GM23338 (cell line): ENCODE measurements at regions not wholly inside any gene's neighbourhood (a gene's known extent, or its start where the extent isn't known, plus 50 kb on each side); places are given as distances from the start of the nearest gene placed in this dataset.

Experiments
- ATAC-seq: fragments of 200-7000 bp; cut with Tn5 transposase; 3 replicates; pipeline ENCODE4 v1.9.1; 2020
- DNase-seq: peaks from one replicate; pipeline ENCODE4 v3.0.0-alpha.2; 2015; ENCODE audit warnings: low spot score
- H2AFZ ChIP-seq: fragments of 200-600 bp; sonication (generic); 2 replicates; pipeline ENCODE4 v1.8.0; 2016; ENCODE audit warnings: antibody characterized with exemption, mild to moderate bottlenecking, moderate library complexity
- H3F3A ChIP-seq: fragments of 200-600 bp; sonication (generic); replicated peaks from 2 replicates; pipeline ENCODE4 v1.8.0; 2017; ENCODE audit warnings: antibody characterized with exemption, mixed run types, low read depth
- H3K27ac ChIP-seq: fragments of 200-600 bp; sonication (generic); 2 replicates; pipeline ENCODE4 v1.6.1; 2016; ENCODE audit warnings: low read depth
- H3K27me3 ChIP-seq: fragments of 200-600 bp; sonication (generic); 2 replicates; pipeline ENCODE4 v1.8.0; 2016; ENCODE audit warnings: mild to moderate bottlenecking, mixed run types, moderate library complexity; ENCODE audit not compliant: insufficient read depth
- H3K36me3 ChIP-seq: fragments of 200-600 bp; sonication (generic); 2 replicates; pipeline ENCODE4 v1.8.0; 2016; ENCODE audit warnings: mild to moderate bottlenecking; ENCODE audit not compliant: insufficient read depth
- H3K4me1 ChIP-seq: fragments of 200-600 bp; sonication (generic); 2 replicates; pipeline ENCODE4 v1.8.0; 2016; ENCODE audit warnings: mild to moderate bottlenecking, moderate library complexity; ENCODE audit not compliant: insufficient read depth
- H3K4me2 ChIP-seq: fragments of 200-600 bp; sonication (generic); 2 replicates; pipeline ENCODE4 v1.7.1; 2017; ENCODE audit warnings: mixed run types
- H3K4me3 ChIP-seq: fragments of 200-600 bp; sonication (generic); 2 replicates; pipeline ENCODE4 v1.6.1; 2016; ENCODE audit warnings: mixed run types
- H3K79me2 ChIP-seq: fragments of 200-600 bp; sonication (generic); replicated peaks from 2 replicates; pipeline ENCODE4 v1.8.0; 2017; ENCODE audit warnings: mild to moderate bottlenecking; ENCODE audit not compliant: insufficient read depth
- H3K9me2 ChIP-seq: fragments of 200-600 bp; sonication (generic); 2 replicates; pipeline ENCODE4 v1.8.0; 2017; ENCODE audit not compliant: insufficient read depth
- H4K20me1 ChIP-seq: fragments of 200-600 bp; sonication (generic); replicated peaks from 2 replicates; pipeline ENCODE4 v1.8.0; 2017; ENCODE audit warnings: mild to moderate bottlenecking; ENCODE audit not compliant: insufficient read depth
- H3K27ac Mint-ChIP-seq: 2 replicates; pipeline ENCODE4 v1.8.0; 2020; ENCODE audit warnings: inconsistent platforms, mild to moderate bottlenecking, moderate library complexity, mixed read lengths
- H3K27me3 Mint-ChIP-seq: 3 replicates; pipeline ENCODE4 v1.8.0; 2022; ENCODE audit warnings: low read depth, mild to moderate bottlenecking, moderate library complexity, mixed read lengths, inconsistent platforms; ENCODE audit not compliant: insufficient read depth, poor library complexity
- H3K36me3 Mint-ChIP-seq: 3 replicates; pipeline ENCODE4 v1.8.0; 2021; ENCODE audit warnings: low read depth, mild to moderate bottlenecking, inconsistent platforms, moderate library complexity, mixed read lengths
- H3K4me1 Mint-ChIP-seq: 3 replicates; pipeline ENCODE4 v1.8.0; 2020; ENCODE audit warnings: mild to moderate bottlenecking, inconsistent platforms, mixed read lengths
- H3K4me3 Mint-ChIP-seq: 3 replicates; pipeline ENCODE4 v1.8.0; 2021; ENCODE audit warnings: moderate library complexity, mild to moderate bottlenecking, inconsistent platforms, mixed read lengths
- H3K9me3 Mint-ChIP-seq: 3 replicates; pipeline ENCODE4 v1.8.0; 2020; ENCODE audit warnings: moderate library complexity, mild to moderate bottlenecking, inconsistent platforms, mixed read lengths
- CREB1 ChIP-seq: fragments of 250-450 bp; sonication (Bioruptor Pico); IDR thresholded peaks from 2 replicates; pipeline ENCODE4 v1.5.0; 2020; ENCODE audit warnings: low read depth, mild to moderate bottlenecking, moderate library complexity
- CTCF ChIP-seq, 2 experiments: fragments of 200-600 bp in 1 of 2; sonication (generic) in 1 of 2; conservative IDR thresholded peaks; 2 replicates each; pipeline versions ENCODE4 v1.5.1 to v1.6.1; 2016 to 2017; ENCODE audit warnings: antibody characterized with exemption in 2 of 2, low read depth in 2 of 2, mild to moderate bottlenecking in 2 of 2, moderate library complexity in 1 of 2
- ETS1 ChIP-seq: IDR thresholded peaks from 2 replicates; pipeline ENCODE4 v1.6.1; 2016; ENCODE audit warnings: antibody characterized with exemption
- EZH2 ChIP-seq: fragments of 200-600 bp; sonication (generic); IDR thresholded peaks from one replicate; pipeline ENCODE4 v1.8.0; 2017; ENCODE audit warnings: antibody characterized with exemption, mild to moderate bottlenecking, low read depth; ENCODE audit not compliant: unreplicated experiment
- EZH2phosphoT487 ChIP-seq: fragments of 200-600 bp; sonication (generic); IDR thresholded peaks from one replicate; pipeline ENCODE4 v1.8.1; 2018; ENCODE audit warnings: antibody characterized with exemption; ENCODE audit not compliant: unreplicated experiment
- JUNB ChIP-seq: IDR thresholded peaks from one replicate; pipeline ENCODE4 v1.6.1; 2016; ENCODE audit warnings: antibody characterized with exemption; ENCODE audit not compliant: unreplicated experiment
- NANOG ChIP-seq: IDR thresholded peaks from 2 replicates; pipeline ENCODE4 v1.6.1; 2016; ENCODE audit warnings: antibody characterized with exemption, borderline replicate concordance
- POLR2AphosphoS5 ChIP-seq: IDR thresholded peaks from 2 replicates; pipeline ENCODE4 v1.6.1; 2016; ENCODE audit warnings: antibody characterized with exemption, low read depth
- REST ChIP-seq: IDR thresholded peaks from one replicate; pipeline ENCODE4 v1.6.1; 2018; ENCODE audit warnings: antibody characterized with exemption; ENCODE audit not compliant: unreplicated experiment
- STAT1 ChIP-seq: IDR thresholded peaks from one replicate; pipeline ENCODE4 v1.6.1; 2016; ENCODE audit warnings: antibody characterized with exemption; ENCODE audit not compliant: unreplicated experiment
- ZNF114 ChIP-seq: fragments of 250-450 bp; sonication (Bioruptor Pico); IDR thresholded peaks from 2 replicates; pipeline ENCODE4 v1.5.0; 2020; ENCODE audit warnings: mild to moderate bottlenecking, moderate library complexity
- ZNF331 ChIP-seq: fragments of 250-450 bp; sonication (Bioruptor Pico); IDR thresholded peaks from 2 replicates; pipeline ENCODE4 v1.5.0; 2020; ENCODE audit warnings: low read depth, mild to moderate bottlenecking, moderate library complexity
- ZNF462 ChIP-seq: fragments of 250-450 bp; sonication (Bioruptor Pico); IDR thresholded peaks from 2 replicates; pipeline ENCODE4 v1.5.0; 2020; ENCODE audit warnings: mild to moderate bottlenecking, moderate library complexity

- Mint-ChIP-seq H3K36me3 (peaks cover 6% of the 10 kb centered on the region; the same call in 2 of the 3 replicates), H3K27me3 (peaks cover 2% of the 10 kb centered on the region), H3K4me3 (no peak overlapping the region), H3K4me1 (no peaks in the 10 kb centered on the region), H3K27ac (no peak overlapping the region), H3K9me3 (peaks cover 7% of the 10 kb centered on the region)
- no peak for DNase-seq
- Histone ChIP-seq H3K79me2 (no peaks in the 10 kb centered on the region), H3K4me3 (no peak overlapping the region), H3K36me3 (no peaks in the 10 kb centered on the region), H2AFZ (no peak overlapping the region), H3K4me1 (no peaks in the 10 kb centered on the region), H3F3A (no peaks in the 10 kb centered on the region), H3K27ac (no peak overlapping the region), H4K20me1 (no peaks in the 10 kb centered on the region), H3K4me2 (no peak overlapping the region), H3K27me3 (no peaks in the 10 kb centered on the region), H3K9me2 (no peaks in the 10 kb centered on the region; the same call in 1 of the 2 replicates)
- TF ChIP-seq CTCF (conservative IDR thresholded peaks at IDR 0.05; ENCODE audit: low read depth in 2 of 2) (no peak), CREB1 (CRISPR knock-in tag) (no peak), STAT1 (no peak), REST (no peak), ETS1 (no peak), EZH2phosphoT487 (no peak), ZNF331 (CRISPR knock-in tag) (no peak), NANOG (no peak), JUNB (no peak), EZH2 (no peak), POLR2AphosphoS5 (no peak), ZNF114 (CRISPR knock-in tag) (no peak), ZNF462 (CRISPR knock-in tag) (no peak)
- no peak for ATAC-seq
Observed at GRCh38 chr10:25678666-25679065, 255.4 kb upstream of the MYO3A start.
